ENCODE measurements at regions not wholly inside any gene's neighbourhood (a gene's known extent, or its start where the extent isn't known, plus 50 kb on each side); places are given as distances from the start of the nearest gene placed in this dataset.
"Not testable (repeated sequence)": the region's sequence is repeated elsewhere in the genome, so short reads cannot be mapped to it uniquely, and the experiment has no call there.

GRCh38 chr10:130928306-130928705, 383.2 kb downstream of the TCERG1L start:
- no peak for DNase-seq

- no peak for DNase-seq
Observed at GRCh38 chr10:130929422-130930325, 381.8 kb downstream of the TCERG1L start.

DNA sequence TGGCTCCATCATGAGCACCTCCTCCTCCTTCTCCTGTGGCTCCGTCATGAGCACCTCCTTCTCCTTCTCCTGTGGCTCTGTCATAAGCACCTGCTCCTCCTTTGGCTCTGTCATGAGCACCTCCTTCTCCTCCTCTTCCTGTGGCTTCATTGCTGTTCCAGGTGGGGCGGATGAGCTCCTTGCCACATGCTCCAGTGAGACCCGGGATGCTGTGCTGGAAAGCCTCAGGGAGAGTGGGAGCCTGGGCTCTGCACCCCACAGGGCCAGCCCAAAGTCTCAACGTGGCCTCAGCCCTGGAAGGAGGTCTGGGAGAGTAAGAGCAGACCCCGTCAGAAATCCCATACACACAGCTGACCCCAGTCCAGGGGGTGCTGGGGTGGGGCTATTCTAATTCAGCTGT, 380.7 kb downstream of the TCERG1L start:
- DNase-seq = no peak

DNA sequence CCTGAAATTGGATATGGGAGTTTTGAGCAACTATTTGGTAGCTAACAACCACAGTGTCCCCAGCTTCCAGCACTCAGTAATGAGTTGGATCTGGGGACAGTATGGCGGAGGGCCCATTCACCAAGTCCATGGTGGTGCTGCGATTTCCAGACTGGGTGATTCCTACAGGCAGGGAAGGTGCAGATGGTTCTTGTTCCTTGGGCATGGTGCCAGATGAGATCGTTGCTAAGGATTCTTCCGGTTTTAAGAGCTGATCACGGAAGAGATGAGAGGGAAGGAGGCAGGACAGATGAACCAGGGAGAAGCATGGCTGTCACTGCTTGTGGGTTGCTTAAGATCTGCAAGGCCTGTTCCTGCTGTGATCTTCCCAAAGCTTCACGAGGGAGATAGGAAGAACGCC, 380.3 kb downstream of the TCERG1L start:
- DNase-seq = no peak

DNA sequence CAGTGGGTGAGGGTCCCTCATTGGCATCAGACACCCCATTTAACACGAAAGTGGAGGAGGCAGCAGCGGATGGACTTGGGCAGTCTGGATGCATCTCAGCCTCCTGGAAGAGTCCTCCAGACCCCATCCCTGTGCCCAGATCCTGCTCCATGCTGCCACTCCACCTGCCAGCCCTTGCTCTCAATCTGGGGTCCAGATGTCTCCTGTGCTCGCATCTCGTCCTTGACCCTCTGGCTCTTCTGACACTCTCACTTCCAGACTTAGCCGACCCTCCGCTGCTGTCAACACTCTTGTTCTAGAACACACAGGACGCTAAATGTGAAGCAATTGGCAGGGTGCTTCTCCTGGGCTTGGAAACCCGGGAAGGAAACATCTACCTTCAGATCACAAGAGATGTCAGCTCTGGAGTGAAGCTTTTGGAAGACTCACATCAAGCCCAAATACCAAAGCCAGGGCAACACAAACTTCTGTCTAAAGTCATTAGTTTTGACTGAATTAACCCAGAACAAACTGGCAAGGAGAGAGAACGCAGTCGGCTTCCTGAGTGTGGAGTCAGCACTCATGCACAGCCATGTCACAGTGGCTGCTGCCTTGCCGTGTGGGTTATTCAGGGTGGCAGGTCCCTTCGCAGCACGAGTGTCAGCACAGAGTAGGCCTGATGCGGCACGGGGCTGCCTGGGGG, 379.1 kb downstream of the TCERG1L start:
- no peak for DNase-seq

- DNase-seq = no peak
Observed at GRCh38 chr10:130933008-130933390, 378.5 kb downstream of the TCERG1L start.

DNA sequence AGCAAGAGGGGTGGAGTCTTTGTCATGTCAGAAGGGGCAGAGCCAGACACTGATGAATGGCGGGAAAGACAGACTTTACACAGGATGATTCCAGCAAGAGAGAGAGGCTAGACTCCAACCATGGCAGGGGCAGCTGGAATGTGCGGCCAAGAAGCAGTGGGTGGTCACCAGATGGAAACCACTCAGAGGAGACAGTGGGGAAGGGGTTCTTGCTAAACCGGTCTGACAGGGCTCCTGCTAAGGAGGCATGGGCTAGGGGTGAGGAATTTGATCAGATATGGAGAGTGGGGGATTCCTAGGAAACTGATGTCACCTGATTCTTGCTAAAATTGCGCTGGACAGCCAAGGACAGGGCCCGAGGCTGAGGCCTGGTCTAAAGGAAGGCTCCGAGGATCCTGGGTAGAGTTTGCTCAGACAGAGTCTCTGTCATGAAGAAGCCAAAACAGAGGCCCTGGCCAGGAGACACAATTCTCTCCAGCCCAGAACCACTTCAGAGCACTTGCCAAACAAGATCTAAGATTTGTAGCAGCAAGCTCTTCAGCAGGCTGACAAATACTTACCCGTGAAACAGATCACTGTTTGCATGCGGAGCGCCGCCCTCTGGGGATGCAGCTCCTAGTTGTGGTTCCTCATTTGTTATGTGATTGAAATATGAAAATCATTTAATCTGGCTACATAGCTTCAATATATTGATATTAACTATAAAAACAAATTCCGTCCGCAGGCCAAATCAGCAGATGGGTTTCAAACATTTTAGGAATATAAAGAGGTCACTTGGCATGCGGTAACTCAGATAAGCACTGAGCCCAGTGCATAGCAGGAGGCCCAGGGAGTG, 377.0 kb downstream of the TCERG1L start:
- no peak for DNase-seq

- DNase-seq = no peak
Observed at GRCh38 chr10:130935128-130935439, 376.4 kb downstream of the TCERG1L start.

DNA sequence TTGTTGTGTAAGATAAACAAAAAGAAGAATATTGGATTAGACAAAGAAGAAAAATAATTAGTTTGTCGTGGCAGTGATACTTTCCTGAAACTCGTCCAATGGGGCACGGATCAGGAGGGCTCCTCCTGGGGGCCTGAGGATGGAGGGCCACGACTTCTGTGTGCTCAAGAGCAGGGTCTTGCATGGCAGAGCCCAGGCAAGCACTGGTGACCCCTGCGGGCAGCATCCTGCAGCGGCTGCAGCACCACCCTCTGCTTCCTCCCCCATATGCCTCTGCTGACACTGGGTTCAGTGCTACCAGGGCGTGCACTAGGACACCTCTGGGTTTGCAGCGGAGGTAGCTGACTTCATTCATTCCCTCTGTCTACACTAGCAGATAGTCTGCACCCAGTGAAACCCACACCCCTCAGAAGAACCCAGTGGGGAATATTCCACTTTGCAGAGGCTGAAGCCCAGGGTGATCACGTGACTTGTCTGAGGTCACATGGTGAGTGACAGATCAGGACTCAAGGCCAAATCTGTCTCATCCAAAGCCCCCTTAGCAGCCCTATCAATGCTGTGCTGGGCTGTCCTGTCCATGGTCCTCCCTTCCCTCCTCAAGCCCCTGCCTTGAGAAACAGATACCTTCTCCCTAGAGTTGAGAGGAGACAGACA, 375.5 kb downstream of the TCERG1L start:
- no peak for DNase-seq

DNA sequence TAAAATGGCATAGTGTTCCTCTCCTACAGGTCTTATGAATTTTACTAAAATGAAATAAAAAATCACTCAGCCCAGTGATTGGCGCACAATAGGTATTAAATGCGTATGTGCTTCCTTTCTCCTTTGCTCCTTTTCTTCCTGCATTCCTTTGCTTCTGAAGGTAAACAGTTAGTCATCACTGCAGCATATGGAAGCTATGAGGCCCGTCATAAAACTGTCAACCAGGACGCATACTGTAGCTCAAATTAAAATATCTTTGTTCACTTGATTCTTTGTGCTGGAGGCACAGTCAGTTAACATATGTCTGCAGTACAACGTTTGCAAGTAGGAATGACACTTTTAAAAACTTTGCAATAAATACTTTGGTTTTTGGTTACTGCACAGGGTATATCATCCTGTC, 374.7 kb downstream of the TCERG1L start:
- no peak for DNase-seq

GRCh38 chr10:130938051-130938450, 373.5 kb downstream of the TCERG1L start:
- no peak for DNase-seq

- DNase-seq = not testable (repeated sequence)
Observed at GRCh38 chr10:130938891-130939290, 372.6 kb downstream of the TCERG1L start.

DNA sequence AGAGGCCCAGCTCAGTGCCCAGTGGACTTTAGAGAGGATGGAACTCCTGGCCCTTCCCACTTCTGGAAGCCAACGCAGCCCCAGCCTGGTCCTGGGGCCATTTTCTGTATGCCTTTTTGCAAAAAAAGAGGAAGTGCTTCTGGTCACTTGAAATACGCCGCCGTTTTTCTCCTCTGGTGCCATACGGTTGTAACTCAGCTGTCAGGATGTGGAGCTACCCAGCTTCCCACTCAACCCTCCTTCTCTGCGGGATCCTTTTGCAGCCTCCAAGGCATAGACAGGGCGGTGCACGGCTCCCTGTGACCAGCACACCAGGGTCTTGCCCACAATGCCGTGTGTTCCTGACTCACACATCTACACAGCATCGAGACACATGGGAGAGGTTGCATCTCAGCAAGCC, 369.6 kb downstream of the TCERG1L start:
- no peak for DNase-seq

DNA sequence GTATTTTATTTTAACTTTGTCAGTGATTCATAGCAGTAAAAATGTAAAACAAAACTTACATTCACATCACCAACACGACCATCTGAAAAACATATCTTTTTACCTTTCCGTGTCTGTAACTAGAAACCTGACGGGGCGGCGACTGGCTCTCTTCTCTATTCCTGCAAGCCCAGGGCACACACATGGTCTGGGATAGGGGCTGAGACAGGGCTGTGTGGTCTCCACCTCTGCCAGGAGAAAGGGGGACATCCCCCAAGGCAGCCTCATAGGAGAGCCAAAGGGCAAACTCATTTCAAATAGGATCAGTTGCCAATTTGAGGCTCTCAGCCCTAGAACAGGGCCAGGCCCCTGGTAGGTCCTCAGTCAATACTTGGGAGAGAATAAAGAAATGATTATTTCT, 359.4 kb downstream of the TCERG1L start:
- DNase-seq = no peak

GRCh38 chr10:130954326-130954905, 357.1 kb downstream of the TCERG1L start:
- peak; percentile 70 for DNase-seq

DNA sequence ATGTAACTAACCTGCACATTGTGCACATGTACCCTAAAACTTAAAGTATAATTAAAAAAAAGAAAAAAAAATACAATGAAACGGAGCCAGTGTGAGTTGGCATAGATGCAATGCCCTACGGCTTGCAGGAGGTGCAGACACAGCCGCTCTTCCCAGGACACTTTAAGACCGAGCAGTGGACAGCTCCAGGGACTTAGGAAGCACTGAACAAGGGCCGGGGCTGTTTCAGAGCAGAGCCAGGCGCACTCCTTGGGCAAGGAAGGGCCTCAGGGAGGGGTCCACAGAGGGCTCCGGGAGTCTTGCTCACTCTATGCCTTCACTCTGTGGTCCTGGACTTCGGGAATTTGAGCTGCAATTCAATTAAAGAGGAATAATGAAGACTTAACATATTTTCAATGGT, 355.3 kb downstream of the TCERG1L start:
- DNase-seq = no peak

DNA sequence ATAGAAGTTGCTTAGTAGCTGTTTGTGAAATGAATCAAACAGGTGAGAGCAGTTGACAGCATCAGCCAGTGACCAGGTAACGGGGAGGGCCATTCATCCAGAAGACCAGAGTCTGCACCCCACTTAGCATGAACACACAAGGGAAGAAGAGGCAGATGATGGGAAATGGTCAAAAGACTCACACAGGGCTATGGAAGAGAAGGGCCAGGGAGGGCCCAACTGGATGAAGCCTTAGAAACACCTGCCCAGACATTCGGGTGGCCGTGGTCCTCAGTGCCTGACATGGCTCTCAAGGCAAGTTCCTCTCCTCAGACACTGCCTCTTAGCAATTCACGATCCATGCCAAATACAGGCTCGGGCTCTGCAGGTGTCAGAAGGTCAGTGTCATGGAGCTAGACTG, 354.1 kb downstream of the TCERG1L start:
- no peak for DNase-seq

- DNase-seq = no peak
Observed at GRCh38 chr10:130958003-130958402, 353.5 kb downstream of the TCERG1L start.

GRCh38 chr10:130958981-130959751, 352.4 kb downstream of the TCERG1L start:
- DNase-seq = no peak

- DNase-seq = no peak
Observed at GRCh38 chr10:130959752-130960195, 351.7 kb downstream of the TCERG1L start.

GRCh38 chr10:130960531-130960930, 351.0 kb downstream of the TCERG1L start:
- DNase-seq = no peak
